ENCODE measurements at regions not wholly inside any gene's neighbourhood (a gene's known extent, or its start where the extent isn't known, plus 50 kb on each side); places are given as distances from the start of the nearest gene placed in this dataset.

- DNase-seq = no peak
Observed at GRCh38 chr17:73694491-73694890, 50.2 kb upstream of the SDK2 start.

- no peak for DNase-seq
Observed at GRCh38 chr17:73695035-73695738, 50.9 kb upstream of the SDK2 start.

- DNase-seq = no peak
Observed at GRCh38 chr17:73696251-73696650, 52.0 kb upstream of the SDK2 start.

- no peak for DNase-seq
Observed at GRCh38 chr17:73697872-73698271, 53.6 kb upstream of the SDK2 start.

- DNase-seq = no peak
Observed at GRCh38 chr17:73698966-73699365, 54.7 kb upstream of the SDK2 start.

GRCh38 chr17:73701701-73702100 lies 57.5 kb upstream of the SDK2 start:
- DNase-seq = no peak

GRCh38 chr17:73703192-73703591 lies 58.9 kb upstream of the SDK2 start:
- DNase-seq = no peak

- DNase-seq = no peak
Observed at GRCh38 chr17:73703917-73704316, 59.7 kb upstream of the SDK2 start.

- no peak for DNase-seq
Observed at GRCh38 chr17:73705594-73705993, 61.3 kb upstream of the SDK2 start.

GRCh38 chr17:73706428-73706827 lies 62.2 kb upstream of the SDK2 start:
- DNase-seq = no peak

- no peak for DNase-seq
Observed at GRCh38 chr17:73706858-73707257, 62.6 kb upstream of the SDK2 start.

GRCh38 chr17:73707358-73707757 lies 63.1 kb upstream of the SDK2 start:
- DNase-seq = no peak

GRCh38 chr17:73710095-73710592 lies 65.9 kb upstream of the SDK2 start:
- DNase-seq = no peak

- DNase-seq = no peak
Observed at GRCh38 chr17:73711184-73711583, 66.9 kb upstream of the SDK2 start.

GRCh38 chr17:73711916-73712315 lies 67.7 kb upstream of the SDK2 start:
- DNase-seq = no peak

GRCh38 chr17:73713136-73713535 lies 68.9 kb upstream of the SDK2 start:
- DNase-seq = no peak

GRCh38 chr17:73715769-73716168 lies 71.5 kb upstream of the SDK2 start:
- DNase-seq = no peak

- DNase-seq = no peak
Observed at GRCh38 chr17:73717690-73718089, 73.4 kb upstream of the SDK2 start.

GRCh38 chr17:73718362-73718761 lies 74.1 kb upstream of the SDK2 start:
- no peak for DNase-seq

- DNase-seq = no peak
Observed at GRCh38 chr17:73718912-73719311, 74.7 kb upstream of the SDK2 start.

- DNase-seq = no peak
Observed at GRCh38 chr17:73719588-73720071, 75.4 kb upstream of the SDK2 start.

GRCh38 chr17:73720187-73720834 lies 76.1 kb upstream of the SDK2 start:
- no peak for DNase-seq

- DNase-seq = no peak
Observed at GRCh38 chr17:73722165-73722564, 77.9 kb upstream of the SDK2 start.

GRCh38 chr17:73723317-73723716 lies 79.1 kb upstream of the SDK2 start:
- no peak for DNase-seq

- DNase-seq = no peak
Observed at GRCh38 chr17:73724341-73724740, 80.1 kb upstream of the SDK2 start.

All from HCEC 1CT (cell line).